HG03575 (cell line): ENCODE measurements at regions not wholly inside any gene's neighbourhood (a gene's known extent, or its start where the extent isn't known, plus 50 kb on each side); places are given as distances from the start of the nearest gene placed in this dataset.

Experiments
- ATAC-seq: cut with Tn5 transposase; IDR thresholded peaks from one replicate; pipeline ENCODE4 v1.9.1; 2021; ENCODE audit not compliant: unreplicated experiment, insufficient number of reproducible peaks, low FRiP score; ENCODE audit errors: extremely low read depth

DNA sequence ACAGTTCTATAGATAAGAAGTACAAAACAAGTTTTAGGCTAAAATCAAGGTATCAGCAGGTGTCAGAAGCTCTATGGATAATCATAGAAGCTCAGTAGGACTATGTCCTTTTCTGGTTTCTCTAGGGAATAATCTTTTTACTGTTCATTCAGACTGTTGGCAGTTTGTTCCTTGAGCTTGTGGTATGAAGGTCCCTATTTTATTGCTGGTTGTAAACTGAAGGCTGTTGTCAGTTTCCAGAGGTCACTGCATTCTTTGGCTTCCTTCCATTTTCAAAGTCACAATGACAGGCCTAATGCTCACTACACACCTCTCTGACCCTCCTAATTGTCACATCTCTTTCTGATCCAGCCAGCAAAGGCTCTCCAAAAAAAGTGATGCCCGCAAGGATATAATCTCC, 337.9 kb upstream of the EDNRB start:
- no peak for ATAC-seq

DNA sequence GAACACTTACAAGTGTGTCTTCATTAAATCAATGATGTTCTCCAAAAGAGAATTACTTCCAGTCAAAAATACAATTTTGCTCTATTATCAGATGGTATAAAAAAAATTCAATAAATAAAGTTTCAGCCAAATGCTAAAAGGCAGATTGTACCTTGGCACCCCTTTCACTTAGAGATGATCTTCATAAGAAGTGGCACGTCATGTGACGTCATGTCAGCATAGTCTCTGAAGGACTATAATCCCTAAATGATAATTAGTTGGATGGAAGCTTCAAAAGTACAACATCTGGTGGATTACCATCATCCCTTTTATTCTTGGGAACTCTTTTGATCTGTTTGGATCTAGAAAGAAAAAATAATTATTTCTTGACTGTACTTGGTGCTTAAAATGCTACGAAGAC, 335.5 kb upstream of the EDNRB start:
- ATAC-seq: no peak

DNA sequence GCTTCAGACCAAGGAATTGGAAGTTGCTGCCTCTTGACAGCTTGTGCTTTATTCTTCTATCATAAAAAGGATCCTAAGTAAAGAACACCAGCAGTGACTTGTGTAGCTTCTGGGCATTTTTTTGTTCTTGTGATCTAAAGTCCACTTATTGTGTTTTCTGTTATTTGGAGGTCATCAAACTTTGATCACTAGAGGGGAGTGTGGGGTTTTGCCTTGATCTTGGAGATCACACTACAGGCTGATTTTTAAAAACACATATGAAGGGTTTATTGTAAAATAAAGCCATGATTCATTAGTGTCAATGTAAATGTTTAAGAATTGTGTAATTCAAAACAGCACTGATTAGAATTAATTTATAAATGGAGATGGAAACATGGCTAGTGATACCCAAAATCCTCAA, 328.7 kb upstream of the EDNRB start:
- ATAC-seq: no peak

DNA sequence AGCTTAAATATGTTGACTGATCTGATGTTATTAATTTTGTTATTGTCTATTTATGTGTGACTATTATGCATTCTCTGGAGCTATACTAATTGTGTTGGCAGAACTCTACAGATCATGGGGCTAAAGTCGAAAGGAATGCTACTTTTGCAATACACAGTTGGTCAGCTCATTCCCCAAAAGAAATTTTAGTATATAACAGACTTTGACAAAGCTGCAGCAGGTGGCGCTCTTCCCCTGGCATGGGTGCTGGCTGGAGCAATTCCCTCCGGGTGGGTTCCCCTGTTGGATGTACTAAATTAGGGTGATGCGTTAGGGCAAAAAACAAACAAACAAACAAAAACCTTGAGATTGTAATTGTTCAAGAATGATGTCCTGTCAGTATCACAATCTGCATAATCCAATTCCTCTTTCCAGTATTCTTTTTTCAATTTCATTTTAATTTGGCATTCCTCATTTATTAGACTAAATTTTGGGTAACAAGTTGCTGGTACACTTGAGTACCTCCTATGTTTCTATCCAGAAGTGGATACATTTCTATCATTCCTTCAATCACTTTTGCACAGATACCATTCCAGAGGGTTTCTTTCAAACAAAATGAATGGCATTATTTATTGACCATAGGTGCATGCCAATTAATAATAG, 322.8 kb upstream of the EDNRB start:
- no peak for ATAC-seq

DNA sequence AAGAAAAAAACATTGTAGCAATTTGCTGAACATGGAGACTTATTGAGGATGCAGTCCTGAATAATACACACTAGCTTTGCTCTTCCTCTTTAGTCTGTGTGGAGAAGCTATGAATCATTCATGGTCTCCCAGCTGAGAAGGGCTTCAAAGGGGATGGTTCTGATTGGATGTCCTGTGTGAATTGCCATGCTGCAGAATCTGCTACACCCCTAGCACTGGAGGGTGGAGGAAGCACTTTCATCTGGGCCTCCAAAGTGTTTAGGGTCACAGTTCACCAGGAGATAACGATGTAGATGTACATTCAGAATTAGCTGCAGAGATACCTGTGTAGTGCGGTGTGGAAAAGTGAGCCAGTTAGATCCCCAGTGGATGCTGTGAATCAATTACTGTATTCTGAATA, 321.1 kb upstream of the EDNRB start:
- no peak for ATAC-seq

DNA sequence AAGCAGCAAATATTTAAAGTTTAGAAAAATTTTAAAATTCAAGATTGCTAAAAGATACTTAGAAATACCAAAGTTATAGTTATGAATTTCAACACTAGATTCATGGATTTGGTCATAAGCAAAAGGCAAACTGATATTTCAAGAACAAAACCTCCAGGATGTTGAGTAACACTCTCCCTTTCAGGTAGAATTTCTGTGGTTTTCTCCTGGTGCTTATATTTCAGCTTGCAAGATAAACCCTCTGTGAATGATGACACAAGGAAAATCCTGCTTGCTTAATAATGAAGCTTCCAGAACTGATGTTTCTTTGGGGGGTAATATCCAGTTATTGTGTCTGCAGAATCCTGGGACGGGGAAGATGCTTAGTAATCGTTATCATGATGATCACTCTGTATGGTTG, 320.3 kb upstream of the EDNRB start:
- no peak for ATAC-seq

DNA sequence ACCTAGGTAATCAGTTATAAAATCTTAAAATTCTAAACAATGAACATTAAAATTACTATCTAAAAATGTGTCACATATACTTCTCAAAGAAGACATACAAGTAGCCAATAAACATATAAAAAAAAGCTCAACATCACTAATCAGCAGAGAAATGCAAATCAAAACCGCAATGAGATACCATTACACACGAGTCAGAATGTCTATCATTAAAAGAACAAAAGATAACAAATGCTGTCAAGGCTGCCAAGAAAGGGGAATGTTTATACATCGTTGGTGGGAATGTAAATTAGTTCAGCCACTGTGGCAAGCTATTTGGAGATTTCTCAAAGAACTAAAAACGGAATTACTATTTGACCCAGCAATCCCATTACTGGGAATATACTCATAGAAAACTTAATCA, 310.3 kb upstream of the EDNRB start:
- ATAC-seq: no peak

DNA sequence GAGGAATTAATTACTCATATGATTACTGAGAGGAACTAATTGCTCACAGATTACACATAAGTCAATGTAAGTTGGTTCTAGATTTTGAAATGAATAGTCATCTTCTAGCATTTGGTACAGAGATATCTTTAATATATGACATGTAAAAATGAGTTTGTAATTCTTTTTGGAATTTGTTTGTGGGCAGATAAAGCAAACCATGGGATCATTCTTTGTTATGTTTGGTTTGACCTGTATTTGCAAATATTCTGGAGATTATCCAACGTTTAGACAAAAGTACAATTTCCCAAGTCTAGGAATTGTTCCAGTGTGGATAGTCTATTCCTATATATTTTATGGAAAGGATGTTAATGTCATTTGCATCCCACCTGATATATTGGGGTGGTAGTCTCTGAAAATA, 309.6 kb upstream of the EDNRB start:
- ATAC-seq: no peak

DNA sequence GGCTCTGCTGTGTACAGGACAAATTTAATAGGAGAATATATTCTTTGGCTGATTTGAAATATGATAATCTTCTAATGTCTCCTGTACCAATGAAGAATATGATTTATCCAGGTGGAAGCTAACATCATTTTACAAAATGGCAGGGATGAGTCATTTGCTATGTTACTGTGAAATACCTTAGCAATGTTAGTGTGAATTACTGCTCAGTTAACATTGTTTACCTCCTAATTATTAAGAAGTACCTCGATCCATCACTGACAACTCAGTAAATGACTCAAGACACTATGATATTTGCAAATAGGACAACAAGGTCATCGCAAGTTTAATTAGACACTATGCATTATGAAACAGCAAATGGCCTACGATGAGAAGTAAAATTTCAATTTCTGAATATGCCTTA, 309.1 kb upstream of the EDNRB start:
- ATAC-seq: no peak

DNA sequence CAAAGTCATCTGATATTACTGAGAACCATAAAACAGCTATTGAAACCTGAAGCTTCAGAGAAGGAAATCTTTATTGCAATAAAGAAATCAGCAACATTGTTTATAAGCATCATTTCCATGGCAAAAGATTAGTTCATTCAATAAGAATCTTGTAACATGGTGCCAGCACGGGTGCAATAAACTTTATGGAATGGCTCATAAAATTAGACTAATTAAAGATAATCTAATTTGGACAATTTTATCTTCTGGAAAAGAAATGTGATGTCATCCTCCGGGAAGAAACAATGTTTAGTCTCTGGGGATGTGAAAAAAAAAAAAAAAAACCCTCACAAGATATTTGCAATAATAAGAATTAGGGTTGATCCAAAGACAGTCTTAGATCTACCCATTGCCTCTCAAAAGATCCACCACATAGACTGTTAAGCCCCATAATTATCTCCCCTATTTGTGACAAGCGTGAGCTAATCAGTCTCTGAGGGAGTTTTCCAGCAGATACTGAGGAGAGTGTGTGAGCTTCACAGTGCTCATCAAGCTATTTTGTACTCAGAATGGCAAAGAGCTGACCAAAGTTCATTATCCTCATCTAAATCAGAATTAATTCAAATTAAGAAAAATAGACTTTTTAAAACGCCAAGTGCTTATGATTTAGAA, 297.0 kb upstream of the EDNRB start:
- no peak for ATAC-seq

DNA sequence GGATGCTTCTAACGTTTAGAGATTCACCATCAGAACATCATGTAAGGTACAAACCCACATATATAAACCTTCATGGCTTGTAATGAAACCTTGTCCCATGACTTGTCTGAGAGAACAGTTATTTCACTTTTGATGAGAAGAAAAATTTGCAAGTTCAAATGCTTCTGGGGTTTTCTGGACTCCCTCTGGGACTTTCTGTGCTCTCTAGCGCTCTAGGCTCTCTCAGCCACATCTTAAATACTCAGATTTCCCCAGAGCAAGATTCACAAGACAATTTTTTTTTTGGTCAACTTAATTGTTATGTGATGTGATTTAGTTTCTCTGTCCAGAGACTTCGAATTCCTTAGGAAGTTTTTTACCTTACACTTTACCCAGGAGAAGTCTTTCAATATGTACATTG, 282.8 kb upstream of the EDNRB start:
- ATAC-seq: no peak

DNA sequence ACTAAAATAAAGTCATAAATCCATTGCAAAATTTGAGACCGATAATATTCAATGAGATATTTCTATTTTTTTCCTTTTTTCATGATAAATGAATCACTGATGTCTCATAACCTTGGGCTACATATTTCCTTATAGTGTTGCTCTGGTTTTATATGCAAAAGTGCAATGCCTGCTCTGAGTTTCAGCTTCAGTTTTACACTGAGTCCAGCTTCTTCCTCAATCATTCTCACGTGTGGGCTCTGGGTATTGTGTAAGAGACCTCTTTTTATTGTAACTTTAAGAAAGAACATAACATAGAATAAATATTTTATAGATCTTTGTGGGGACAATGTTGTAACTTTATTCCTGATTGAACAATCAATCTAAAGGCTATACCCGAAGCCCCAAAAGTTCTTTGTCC, 280.2 kb upstream of the EDNRB start:
- ATAC-seq: no peak

DNA sequence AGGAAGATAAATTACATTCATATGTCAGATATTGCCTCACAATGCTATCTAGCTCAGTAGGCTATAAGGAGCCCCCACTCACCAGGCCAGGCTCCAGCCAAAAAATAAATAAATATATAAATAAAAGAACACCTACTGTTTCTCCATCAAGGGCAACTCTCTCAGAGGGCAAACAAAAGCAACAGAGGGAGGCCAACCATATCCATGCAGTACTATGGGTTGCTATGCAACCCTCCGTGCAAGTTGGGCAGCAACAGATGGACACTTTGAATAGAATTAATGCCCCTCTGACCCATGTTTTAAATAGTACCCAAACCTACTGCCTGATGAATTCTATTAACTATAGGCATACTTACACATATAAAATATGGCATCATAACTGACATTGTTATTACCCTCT, 279.8 kb upstream of the EDNRB start:
- no peak for ATAC-seq

DNA sequence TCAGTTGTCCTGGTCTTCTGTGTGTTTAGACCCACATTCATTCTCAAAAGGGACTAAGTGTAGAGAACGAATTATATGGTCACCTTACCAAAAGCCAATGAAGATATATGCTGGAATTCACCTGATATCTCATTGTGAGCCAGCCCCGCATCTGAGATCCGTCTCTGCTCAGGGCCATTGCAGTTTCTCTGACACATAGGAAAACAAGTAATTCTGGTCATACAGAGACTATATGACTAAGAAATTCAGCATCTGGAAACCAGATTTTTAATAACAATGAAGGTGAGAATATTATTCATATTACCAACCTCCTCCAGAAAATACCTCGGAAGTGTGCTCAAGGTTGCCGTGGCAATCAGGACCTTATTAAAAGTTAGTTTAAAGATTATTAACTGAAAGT, 278.6 kb upstream of the EDNRB start:
- ATAC-seq: no peak

DNA sequence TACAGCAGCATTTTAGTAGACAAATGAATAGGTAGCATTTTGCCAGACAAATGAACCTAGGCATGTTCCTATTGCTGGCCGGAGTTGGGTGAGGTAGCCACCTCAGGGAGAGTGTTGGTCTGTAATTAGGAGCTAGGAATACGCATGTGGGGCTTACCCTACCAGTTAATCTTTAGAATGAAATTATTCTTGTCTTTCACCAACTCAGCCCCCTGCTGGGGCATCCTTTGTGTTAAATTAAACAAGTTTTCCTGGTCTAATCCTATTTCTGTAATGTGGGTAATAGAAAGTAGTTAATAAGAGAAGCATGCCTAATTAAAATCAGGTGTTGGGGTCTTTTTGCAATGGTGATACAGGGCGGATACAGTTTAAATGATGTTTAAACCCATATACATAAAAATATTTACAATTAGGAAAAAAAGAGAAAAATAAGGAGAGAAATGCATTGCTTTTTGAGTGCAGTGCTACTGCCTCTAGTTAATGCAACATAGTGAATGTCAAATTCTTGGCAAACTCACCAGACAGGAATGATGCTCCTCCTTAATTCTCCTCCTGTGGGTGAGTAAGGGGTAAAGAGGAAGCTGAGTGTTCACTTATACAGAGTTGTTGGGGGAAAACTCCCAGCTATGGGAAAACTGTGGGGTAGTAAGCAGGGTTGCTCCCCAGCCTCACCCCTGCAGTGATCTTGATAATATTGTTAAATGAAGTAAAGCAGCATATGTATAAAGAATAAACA, 276.4 kb upstream of the EDNRB start:
- no peak for ATAC-seq

DNA sequence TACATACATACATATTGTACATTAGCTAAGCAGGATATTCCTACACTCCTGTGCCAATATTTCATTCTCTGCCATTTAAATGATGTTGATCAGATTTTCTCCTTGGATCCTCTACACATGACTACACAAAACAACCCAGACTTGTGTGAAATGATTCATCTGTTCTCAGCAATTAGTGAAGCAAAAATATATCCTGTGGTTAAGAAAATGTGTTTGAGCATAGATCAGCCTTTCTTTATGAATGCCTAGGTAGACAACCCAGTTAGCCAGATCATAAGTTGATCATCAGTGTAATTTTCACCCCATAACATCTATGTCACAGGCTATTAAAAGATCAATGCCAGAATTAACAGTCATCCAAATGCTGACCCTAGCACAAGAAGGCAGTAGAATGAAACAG, 275.2 kb upstream of the EDNRB start:
- ATAC-seq: no peak

DNA sequence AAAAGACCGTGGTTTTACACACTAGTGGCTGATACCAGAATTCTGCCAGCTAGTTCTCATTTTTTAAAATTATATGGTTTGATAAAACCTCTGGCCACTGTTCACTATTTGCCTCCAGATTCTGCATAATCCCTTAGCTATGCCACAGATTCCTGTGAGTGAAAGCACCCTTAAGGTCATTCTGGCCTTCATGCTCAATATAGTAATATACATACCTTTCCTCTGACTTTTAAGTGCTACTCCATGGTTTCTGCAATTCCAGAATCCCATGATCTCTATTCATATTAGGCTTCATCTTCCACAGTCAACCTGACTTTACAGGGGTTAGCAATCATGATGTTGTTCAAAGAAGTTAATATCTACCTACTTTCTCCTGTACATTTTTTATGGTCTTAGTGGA, 274.1 kb upstream of the EDNRB start:
- no peak for ATAC-seq

DNA sequence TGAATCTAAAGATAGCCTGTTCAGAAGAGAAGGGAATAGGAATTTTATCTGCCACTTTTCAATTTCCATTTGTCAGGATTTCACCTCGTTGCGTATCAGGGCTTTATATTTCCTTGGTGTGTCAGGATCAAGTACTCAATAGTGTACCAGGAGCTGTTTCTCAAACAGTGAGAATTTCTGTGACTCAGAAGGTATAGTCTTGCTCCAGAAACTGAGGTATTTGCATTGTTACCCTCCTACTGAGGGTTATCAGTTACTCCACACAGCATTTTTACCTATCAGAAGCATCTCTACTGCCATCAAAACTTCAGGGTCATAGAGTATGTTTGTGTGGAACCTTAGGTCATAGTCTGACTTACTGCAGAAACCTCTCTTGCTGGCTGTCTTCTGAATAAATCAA, 271.7 kb upstream of the EDNRB start:
- no peak for ATAC-seq

DNA sequence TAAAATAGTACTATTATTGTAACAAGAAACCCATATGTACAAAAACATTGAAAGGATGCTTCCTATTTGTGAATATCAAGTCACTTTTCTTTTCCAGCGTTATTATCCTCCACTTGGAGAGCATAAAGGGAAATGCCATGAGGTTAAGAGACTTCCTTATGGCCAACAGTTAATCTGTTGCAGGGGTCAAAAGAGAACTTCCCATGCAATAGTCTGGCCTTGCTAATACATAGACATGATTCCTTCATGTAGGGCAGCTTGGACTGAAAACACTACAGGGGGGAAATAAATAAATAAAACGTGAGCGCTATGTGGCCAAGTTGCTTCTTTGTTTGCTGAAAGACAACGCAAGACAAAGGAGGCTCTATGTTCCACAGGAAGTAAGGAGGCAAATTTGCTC, 269.1 kb upstream of the EDNRB start:
- no peak for ATAC-seq

DNA sequence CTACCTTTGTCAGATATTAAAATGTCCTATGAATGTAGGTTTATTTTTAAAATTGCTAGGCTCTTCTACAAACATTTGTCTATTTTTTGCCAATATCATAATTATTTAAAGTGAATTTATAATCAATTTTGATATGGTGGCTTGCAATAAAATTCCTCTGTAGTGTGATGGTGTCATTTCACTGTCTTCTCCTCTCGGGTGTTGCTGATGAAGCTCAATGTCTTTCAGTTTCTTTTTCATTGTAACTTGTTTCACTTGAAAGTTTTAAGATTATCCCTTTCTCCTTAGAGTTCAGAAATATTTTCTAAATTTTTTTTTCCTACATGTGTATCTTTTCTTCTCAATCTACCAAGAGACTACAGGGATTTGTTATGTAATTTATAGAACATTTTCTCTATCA, 267.1 kb upstream of the EDNRB start:
- no peak for ATAC-seq

DNA sequence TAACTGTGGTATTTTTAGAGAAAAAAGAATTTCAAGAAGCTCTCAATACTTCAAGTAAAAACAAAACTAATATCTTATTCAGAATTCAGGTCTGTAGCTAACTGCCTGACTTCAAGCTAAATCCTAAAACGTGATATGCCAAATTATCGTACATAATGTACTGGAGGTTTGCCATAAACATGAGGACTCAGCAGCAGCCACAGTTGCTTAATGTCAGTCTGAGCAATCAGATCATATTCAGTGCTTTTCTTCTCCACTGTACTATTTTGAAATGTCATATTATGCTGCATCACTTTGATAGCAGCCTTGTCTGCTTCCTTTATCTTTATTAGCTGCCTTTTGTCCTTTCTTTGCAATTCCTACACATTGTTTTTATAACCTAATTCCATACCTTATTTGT, 265.1 kb upstream of the EDNRB start:
- ATAC-seq: no peak
